ENCODE measurements at regions not wholly inside any gene's neighbourhood (a gene's known extent, or its start where the extent isn't known, plus 50 kb on each side); places are given as distances from the start of the nearest gene placed in this dataset.

- Histone ChIP-seq H3K36me3 (ENCODE audit: low read depth, missing control alignments) (no peaks in the 10 kb centered on the region), H3K4me1 (no peaks in the 10 kb centered on the region), H3K27me3 (no peaks in the 10 kb centered on the region), H3K27ac (no peak overlapping the region), H3K9me3 (no peaks in the 10 kb centered on the region), H3K4me3 (no peak overlapping the region)
- intact Hi-C loops (cut with DNase I; ENCODE audit: low total_unique reads) = no loop called here
- TF ChIP-seq POLR2A (IDR thresholded peaks at IDR 0.05) (no peak), CTCF (IDR thresholded peaks at IDR 0.05) (no peak)
- DNase-seq = no peak
- WGBS, 2 donors = 86 to 94% methylated on average over 5 of the region's 5 CpGs
These were observed 80.7 kb downstream of the MYL12B start for GRCh38 chr18:3342628-3343027.

- no peaks in the 10 kb centered on the region for H3K27me3 ChIP-seq
- no peaks in the 10 kb centered on the region for H3K4me1 ChIP-seq
- H3K36me3 ChIP-seq (ENCODE audit: low read depth, missing control alignments) = no peaks in the 10 kb centered on the region
- no peak for TF ChIP-seq POLR2A (IDR thresholded peaks at IDR 0.05)
- TF ChIP-seq CTCF (IDR thresholded peaks at IDR 0.05) = no peak
- no peak for DNase-seq
- WGBS, 2 donors = 64 to 80% methylated on average over 2 of the region's 2 CpGs
- H3K4me3 ChIP-seq = no peak overlapping the region
- H3K9me3 ChIP-seq = no peaks in the 10 kb centered on the region
- no peak overlapping the region for H3K27ac ChIP-seq
- intact Hi-C loops (cut with DNase I; ENCODE audit: low total_unique reads) = no loop called here
These were observed 83.5 kb downstream of the MYL12B start for GRCh38 chr18:3345452-3345851.

GRCh38 chr18:3345885-3346284 lies 84.0 kb downstream of the MYL12B start:
- Histone ChIP-seq H3K4me1 (no peaks in the 10 kb centered on the region), H3K9me3 (no peaks in the 10 kb centered on the region), H3K27me3 (no peaks in the 10 kb centered on the region), H3K27ac (no peak overlapping the region), H3K36me3 (ENCODE audit: low read depth, missing control alignments) (no peaks in the 10 kb centered on the region), H3K4me3 (no peak overlapping the region)
- TF ChIP-seq CTCF (IDR thresholded peaks at IDR 0.05) = no peak
- TF ChIP-seq POLR2A (IDR thresholded peaks at IDR 0.05) = no peak
- WGBS, 2 donors = 77 to 79% methylated on average over 1 of the region's 1 CpG
- no peak for DNase-seq
- intact Hi-C loops (cut with DNase I; ENCODE audit: low total_unique reads) = no loop called here

GRCh38 chr18:3346487-3346886 lies 84.6 kb downstream of the MYL12B start:
- no peak for DNase-seq
- TF ChIP-seq CTCF (IDR thresholded peaks at IDR 0.05) = no peak
- TF ChIP-seq POLR2A (IDR thresholded peaks at IDR 0.05) = no peak
- Histone ChIP-seq H3K27ac (no peak overlapping the region), H3K36me3 (ENCODE audit: low read depth, missing control alignments) (no peaks in the 10 kb centered on the region), H3K4me3 (no peak overlapping the region), H3K4me1 (no peaks in the 10 kb centered on the region), H3K27me3 (no peaks in the 10 kb centered on the region), H3K9me3 (no peaks in the 10 kb centered on the region)
- intact Hi-C loops (cut with DNase I; ENCODE audit: low total_unique reads) = no loop called here
- WGBS, 2 donors = 74 to 75% methylated on average over 7 of the region's 7 CpGs

GRCh38 chr18:3347286-3347803 lies 85.4 kb downstream of the MYL12B start:
- WGBS, 2 donors = 97 to 100% methylated on average over 2 of the region's 2 CpGs
- no peak for TF ChIP-seq CTCF (IDR thresholded peaks at IDR 0.05)
- no peak for TF ChIP-seq POLR2A (IDR thresholded peaks at IDR 0.05)
- H3K9me3 ChIP-seq = no peaks in the 10 kb centered on the region
- no peak overlapping the region for H3K27ac ChIP-seq
- no peaks in the 10 kb centered on the region for H3K36me3 ChIP-seq (ENCODE audit: low read depth, missing control alignments)
- no peak overlapping the region for H3K4me3 ChIP-seq
- intact Hi-C loops (cut with DNase I; ENCODE audit: low total_unique reads) = no loop called here
- no peak for DNase-seq
- no peaks in the 10 kb centered on the region for H3K27me3 ChIP-seq
- no peaks in the 10 kb centered on the region for H3K4me1 ChIP-seq

Measured in testis (tissue), 2 donors.